Sigmoid colon (tissue), 6 donors: ENCODE measurements at regions not wholly inside any gene's neighbourhood (a gene's known extent, or its start where the extent isn't known, plus 50 kb on each side); places are given as distances from the start of the nearest gene placed in this dataset.

Source experiments
- DNase-seq: peaks from one replicate; pipeline ENCODE4 v3.0.0-alpha.2; 2019
- H3K27ac ChIP-seq, 4 donors: fragments of 200-600 bp; sonication (generic); one replicate each; pipeline ENCODE4 v1.5.1; 2016 to 2019; ENCODE audit warnings: mild to moderate bottlenecking in 1 of 4
- H3K27me3 ChIP-seq, 3 donors: fragments of 200-600 bp; sonication (generic); one replicate each; pipeline ENCODE4 v1.5.1; 2019; ENCODE audit warnings: mild to moderate bottlenecking in 1 of 3
- H3K36me3 ChIP-seq, 4 donors: fragments of 200-600 bp; sonication (generic); one replicate each; pipeline ENCODE4 v1.5.1; 2016 to 2019
- H3K4me1 ChIP-seq, 4 donors: fragments of 200-600 bp; sonication (generic); one replicate each; pipeline ENCODE4 v1.5.1; 2017 to 2019
- H3K4me3 ChIP-seq, 4 donors: fragments of 200-600 bp; sonication (generic); one replicate each; pipeline ENCODE4 v1.5.1; 2017 to 2019; ENCODE audit warnings: mild to moderate bottlenecking in 2 of 4, moderate library complexity in 1 of 4
- H3K9me3 ChIP-seq, 4 donors: fragments of 200-600 bp in 3 of 4; sonication (generic) in 3 of 4; one replicate each; pipeline versions ENCODE4 v1.5.1 to v1.6.1; 2013 to 2019
- CTCF ChIP-seq, 4 experiments: fragments of 450-650 bp in 3 of 4; fragments of 200-600 bp in 1 of 4; IDR thresholded peaks; one replicate each; pipeline ENCODE4 v1.5.1; 2016 to 2019; ENCODE audit warnings: antibody characterized with exemption in 4 of 4, mild to moderate bottlenecking in 3 of 4, moderate library complexity in 2 of 4
- EP300 ChIP-seq, 4 donors: sonication (generic); formaldehyde crosslinking; IDR thresholded peaks; one replicate each; pipeline ENCODE4 v1.6.1; 2017; ENCODE audit warnings: antibody characterized with exemption in 4 of 4
- POLR2A ChIP-seq, 2 donors: fragments of 450-650 bp; IDR thresholded peaks; one replicate each; pipeline ENCODE4 v1.6.1; 2016; ENCODE audit warnings: antibody characterized with exemption in 2 of 2, mild to moderate bottlenecking in 2 of 2, moderate library complexity in 2 of 2
- POLR2AphosphoS5 ChIP-seq, 4 donors: sonication (generic); formaldehyde crosslinking; IDR thresholded peaks; one replicate each; pipeline ENCODE4 v1.6.1; 2017; ENCODE audit warnings: antibody characterized with exemption in 4 of 4
- WGBS, 2 donors: extraction: QIAGEN DNeasy Blood & Tissue Kit; methylation state at CpG; one replicate each; pipeline ENCODE4 v1.1.7; 2013; 5-methylcytosine and 5-hydroxymethylcytosine counted together
- intact Hi-C: fragments of 100-400 bp; cut with DNase I; formaldehyde crosslinking; loops from one replicate; pipeline ENCODE4 v1.15.1; 2023
- donor health status: healthy with polysubstance abuse.
- donor health status: healthy.

- TF ChIP-seq EP300 (IDR thresholded peaks at IDR 0.05), result no peak
- no peak for TF ChIP-seq POLR2A (IDR thresholded peaks at IDR 0.05)
- no peak for TF ChIP-seq CTCF (IDR thresholded peaks at IDR 0.05)
- no peak for TF ChIP-seq POLR2AphosphoS5 (IDR thresholded peaks at IDR 0.05)
- WGBS, 2 donors, result 84 to 90% methylated on average over 1 of the region's 1 CpG
- intact Hi-C loops, result no loop called here
- Histone ChIP-seq H3K27me3 (no peaks in the 10 kb centered on the region), H3K4me3 (no peak overlapping the region), H3K4me1 (no peaks in the 10 kb centered on the region), H3K9me3 (peaks cover 0 to 4% (median 0%) of the 10 kb centered on the region in 4 donors), H3K27ac (no peak overlapping the region), H3K36me3 (no peaks in the 10 kb centered on the region)
- no peak for DNase-seq
These were observed 509.2 kb downstream of the ZNF608 start for GRCh38 chr5:124237206-124237695.

GRCh38 chr5:124236361-124237205 is 509.9 kb downstream of the ZNF608 start:
- Histone ChIP-seq H3K27ac (no peak overlapping the region), H3K9me3 (peaks cover 0 to 4% (median 0%) of the 10 kb centered on the region in 4 donors), H3K27me3 (no peaks in the 10 kb centered on the region), H3K4me1 (no peaks in the 10 kb centered on the region), H3K36me3 (no peaks in the 10 kb centered on the region), H3K4me3 (no peak overlapping the region)
- 59 to 71% methylated on average over 3 of the region's 3 CpGs for WGBS, 2 donors
- DNase-seq, result no peak
- TF ChIP-seq POLR2A (IDR thresholded peaks at IDR 0.05), result no peak
- TF ChIP-seq EP300 (IDR thresholded peaks at IDR 0.05), result no peak
- no peak for TF ChIP-seq CTCF (IDR thresholded peaks at IDR 0.05)
- TF ChIP-seq POLR2AphosphoS5 (IDR thresholded peaks at IDR 0.05), result no peak
- intact Hi-C loops, result no loop called here

GRCh38 chr5:124235576-124235975 is 510.9 kb downstream of the ZNF608 start:
- TF ChIP-seq EP300 (IDR thresholded peaks at IDR 0.05) (no peak), CTCF (IDR thresholded peaks at IDR 0.05) (no peak), POLR2AphosphoS5 (IDR thresholded peaks at IDR 0.05) (no peak), POLR2A (IDR thresholded peaks at IDR 0.05) (no peak)
- DNase-seq, result no peak
- Histone ChIP-seq H3K27me3 (no peaks in the 10 kb centered on the region), H3K36me3 (no peaks in the 10 kb centered on the region), H3K9me3 (peaks cover 0 to 4% (median 0%) of the 10 kb centered on the region in 4 donors), H3K4me3 (no peak overlapping the region), H3K4me1 (no peaks in the 10 kb centered on the region), H3K27ac (no peak overlapping the region)
- intact Hi-C loops, result no loop called here
- 95 to 98% methylated on average over 6 of the region's 6 CpGs for WGBS, 2 donors

- H3K4me1 ChIP-seq, result no peaks in the 10 kb centered on the region
- WGBS, 2 donors, result 93 to 97% methylated on average over 1 of the region's 1 CpG
- intact Hi-C loops, result no loop called here
- TF ChIP-seq POLR2AphosphoS5 (IDR thresholded peaks at IDR 0.05), result no peak
- no peak for TF ChIP-seq EP300 (IDR thresholded peaks at IDR 0.05)
- TF ChIP-seq POLR2A (IDR thresholded peaks at IDR 0.05), result no peak
- TF ChIP-seq CTCF (IDR thresholded peaks at IDR 0.05), result no peak
- DNase-seq, result no peak
- no peaks in the 10 kb centered on the region for H3K36me3 ChIP-seq
- no peak overlapping the region for H3K27ac ChIP-seq
- H3K4me3 ChIP-seq, result no peak overlapping the region
- H3K9me3 ChIP-seq, result peaks cover 0 to 4% (median 0%) of the 10 kb centered on the region in 4 donors
- H3K27me3 ChIP-seq, result no peaks in the 10 kb centered on the region
These were observed 511.5 kb downstream of the ZNF608 start for GRCh38 chr5:124234770-124235562.
